T-helper 1 cell (primary cell): ENCODE measurements at regions not wholly inside any gene's neighbourhood (a gene's known extent, or its start where the extent isn't known, plus 50 kb on each side); places are given as distances from the start of the nearest gene placed in this dataset.
"Not testable (repeated sequence)": the region's sequence is repeated elsewhere in the genome, so short reads cannot be mapped to it uniquely, and the experiment has no call there.

ENCODE experiments used
- DNase-seq, 5 donors: peaks; one replicate each; pipeline ENCODE4 v3.0.0-alpha.2; 2012 to 2020

DNA sequence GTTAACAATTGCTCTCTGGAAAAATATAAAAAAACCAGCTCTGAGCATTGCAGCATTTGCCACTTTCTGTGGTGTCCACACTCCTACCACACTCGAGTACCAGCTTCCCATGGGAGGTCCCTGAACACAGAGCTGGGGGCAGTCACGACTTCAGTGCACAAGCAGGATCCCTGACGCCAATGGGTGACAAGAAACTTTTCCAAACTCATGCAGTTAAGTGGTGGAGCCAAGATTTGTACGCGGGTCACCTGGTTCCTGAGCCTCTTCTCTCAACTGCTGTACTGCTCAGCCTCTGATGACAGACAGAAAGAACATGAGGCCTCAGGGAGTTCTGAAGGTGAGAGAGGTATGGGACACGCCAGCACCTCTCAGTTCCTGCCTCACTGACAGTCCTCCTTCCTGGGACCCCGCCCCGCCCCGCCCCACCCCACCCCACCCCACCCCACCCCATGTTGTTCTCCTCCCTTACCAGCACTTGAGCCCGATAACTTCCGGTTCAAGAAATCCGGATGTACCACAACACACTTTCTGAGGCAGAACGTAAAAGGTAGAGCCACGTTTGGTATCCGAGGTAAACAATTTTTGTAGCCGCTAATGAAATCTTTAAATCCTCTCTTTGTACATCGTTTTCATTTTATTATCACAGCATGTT is 287.6 kb downstream of the MYCN start:
- no peak for DNase-seq

DNA sequence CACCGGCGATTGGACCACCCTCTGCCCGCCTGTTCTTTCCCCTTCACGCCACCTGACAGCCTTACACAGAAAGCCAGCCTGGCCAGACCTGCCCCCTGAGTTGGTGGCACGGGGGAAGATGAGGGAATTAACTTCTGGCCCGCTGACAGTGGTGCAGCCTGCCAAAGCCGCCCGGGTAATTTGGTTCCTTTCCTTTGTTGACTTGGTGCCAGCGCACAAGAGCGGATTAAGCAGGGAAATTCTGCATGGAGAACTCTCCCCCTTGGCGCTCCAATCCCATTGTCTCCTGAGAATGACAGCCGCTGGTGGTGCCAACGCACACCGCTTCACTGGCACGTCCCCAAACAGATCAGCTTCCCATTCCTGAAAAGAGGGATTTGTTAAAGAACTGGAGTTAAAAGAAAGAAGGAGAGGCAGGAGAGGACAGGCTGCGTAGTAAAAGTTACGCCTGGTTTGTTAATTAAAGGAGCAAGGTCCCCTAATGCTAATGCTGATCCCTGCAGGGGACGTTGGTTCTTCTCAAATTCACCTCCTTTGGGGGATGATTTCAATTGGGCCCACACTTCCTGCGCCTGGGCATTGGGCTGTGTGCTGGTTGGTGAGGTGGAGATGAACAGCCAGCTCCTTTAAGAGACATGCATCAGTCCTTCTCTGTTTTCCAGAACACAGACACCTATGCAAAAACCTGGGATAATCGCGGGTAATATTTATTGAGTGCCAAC is 286.8 kb downstream of the MYCN start:
- no peak for DNase-seq

DNA sequence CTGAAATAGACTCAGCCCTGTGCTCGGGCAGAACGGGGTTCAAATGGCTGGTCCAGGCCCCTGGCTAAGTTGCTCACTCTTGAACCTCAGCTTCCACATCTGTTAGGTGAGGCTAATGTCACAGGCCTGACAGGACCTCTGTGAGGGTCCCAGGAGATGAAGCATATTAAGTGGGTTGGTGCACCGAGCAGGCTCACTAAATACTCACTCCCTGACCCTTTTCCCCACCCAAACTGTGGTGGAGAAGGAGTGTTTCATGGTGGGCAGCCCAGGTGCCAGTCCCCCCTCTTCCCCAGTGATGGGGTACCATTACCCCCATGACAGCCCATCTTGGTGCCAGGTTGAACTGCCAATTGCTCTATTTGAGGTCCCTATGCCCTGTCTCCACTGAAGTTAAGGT is 286.0 kb downstream of the MYCN start:
- DNase-seq, result no peak

DNA sequence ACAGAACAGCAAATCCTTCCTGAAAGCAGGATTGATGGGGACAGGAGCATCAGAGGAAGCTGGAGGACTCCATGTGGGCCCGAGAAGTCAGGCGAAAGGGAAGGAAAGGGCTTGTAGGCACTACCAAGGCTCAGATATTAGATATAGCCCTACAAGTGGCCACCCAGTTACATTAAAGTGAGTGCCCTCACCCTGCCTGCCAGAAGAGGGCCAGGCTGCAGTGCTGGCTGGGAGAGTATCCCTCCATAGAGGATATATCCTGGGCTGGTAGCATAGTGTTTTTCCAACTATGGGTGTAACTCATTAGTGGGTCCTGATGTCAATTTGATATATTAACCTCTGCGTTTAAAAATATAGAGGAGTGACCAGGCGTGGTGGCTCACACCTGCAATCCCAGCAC is 285.2 kb downstream of the MYCN start:
- no peak for DNase-seq

DNA sequence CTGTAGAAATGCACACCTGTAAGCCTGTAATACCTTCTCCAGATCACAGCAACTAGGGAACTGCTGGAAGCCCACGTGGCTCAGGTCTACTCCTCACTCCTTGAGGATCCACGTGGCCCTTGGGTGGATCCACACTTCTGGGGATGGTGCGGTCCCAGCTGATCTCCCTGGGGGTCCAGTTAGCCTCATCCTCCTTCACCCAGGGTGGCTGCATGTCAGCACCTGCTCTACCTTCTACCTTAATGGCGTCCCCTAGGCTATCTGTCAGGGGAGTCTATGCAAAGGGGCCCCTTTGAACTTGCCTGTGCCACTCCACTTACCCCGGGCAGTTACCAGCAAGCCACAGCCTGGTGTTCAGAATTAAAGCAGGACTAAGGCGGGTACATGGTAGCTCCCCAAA is 284.7 kb downstream of the MYCN start:
- no peak for DNase-seq

DNA sequence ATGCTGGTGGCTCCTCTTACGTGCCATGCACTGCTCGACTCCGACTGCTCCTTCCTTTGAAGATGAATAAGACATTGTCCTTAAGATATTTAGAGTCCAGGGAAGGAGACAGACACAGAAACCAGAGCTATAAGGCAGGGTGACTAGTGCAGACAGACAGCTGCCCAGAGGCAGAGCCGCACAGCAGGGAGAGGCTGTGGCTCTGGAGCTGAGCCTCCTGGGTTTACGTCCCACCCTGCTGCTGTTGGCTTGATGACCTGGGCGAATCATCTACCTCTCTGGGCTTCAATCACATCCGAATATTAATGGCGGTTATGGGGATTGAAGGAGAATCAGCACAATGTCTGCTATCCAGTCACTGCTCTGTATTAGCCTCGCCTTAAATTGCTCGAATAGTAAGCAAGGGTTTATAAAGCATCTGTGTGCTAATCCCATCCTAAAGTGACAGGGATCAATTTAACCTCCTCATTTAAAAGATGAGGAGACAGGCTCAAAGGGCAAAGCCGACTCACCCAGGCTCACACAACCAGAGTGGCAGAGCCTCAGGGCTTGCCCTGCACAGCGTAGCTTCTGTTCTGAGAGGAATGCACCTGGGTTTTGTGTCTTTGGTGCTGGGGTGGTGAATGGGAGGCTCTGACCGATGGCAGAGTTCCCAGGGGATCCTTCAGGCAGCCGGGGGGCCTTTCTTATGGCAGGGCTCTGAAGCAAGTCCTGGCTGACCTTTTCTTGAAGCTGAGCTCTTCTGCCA is 284.1 kb downstream of the MYCN start:
- DNase-seq, result no peak

DNA sequence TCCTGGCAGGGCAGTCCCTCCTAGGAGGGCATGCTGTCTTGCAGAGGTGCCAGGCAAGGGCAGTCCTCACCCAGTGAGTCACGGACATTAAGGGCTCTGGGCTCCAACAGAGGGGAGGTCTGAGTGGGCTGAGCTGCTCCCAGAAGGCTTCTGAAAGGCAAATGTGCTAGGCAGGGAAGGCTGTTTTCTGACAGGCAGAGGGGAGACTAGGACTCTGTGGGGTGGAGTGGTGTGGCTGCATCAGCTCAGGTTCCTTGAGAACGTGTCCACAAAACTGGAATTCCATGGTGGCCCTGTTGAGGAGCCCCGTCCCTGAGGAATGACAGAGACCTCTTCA is 283.5 kb downstream of the MYCN start:
- DNase-seq, result no peak

DNA sequence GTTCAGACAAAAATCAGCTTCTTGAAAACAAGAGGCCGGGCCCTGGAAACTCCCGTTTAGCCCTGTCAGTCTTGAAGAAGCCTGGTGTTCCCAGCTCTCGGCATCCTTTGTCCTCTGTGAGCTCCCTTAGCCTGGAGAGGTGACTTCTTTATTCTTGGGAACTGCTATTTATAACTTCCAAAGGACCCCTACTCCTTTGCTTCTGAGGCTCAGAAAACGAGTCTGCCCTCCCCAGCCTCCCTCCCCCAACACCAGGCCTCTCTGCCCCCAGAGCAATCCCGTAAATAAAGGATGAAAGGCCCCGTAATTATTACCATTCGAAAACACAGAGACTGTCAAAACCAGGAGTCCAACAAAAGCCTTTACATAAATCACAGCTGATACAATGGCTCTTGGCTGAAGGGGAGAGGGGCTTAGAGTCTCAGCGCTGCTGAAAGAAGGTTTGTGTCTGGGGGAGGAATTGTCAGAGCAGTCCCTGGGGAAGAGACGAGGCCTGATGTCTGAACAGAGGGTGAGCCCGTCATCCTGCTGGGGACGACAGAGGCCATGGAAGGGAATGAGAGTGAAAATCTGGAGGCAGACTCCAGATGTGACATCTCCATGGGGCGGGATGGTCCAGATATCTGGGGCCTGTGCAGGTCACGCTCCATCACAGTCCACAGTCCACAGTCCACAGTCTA is 283.0 kb downstream of the MYCN start:
- no peak for DNase-seq

DNA sequence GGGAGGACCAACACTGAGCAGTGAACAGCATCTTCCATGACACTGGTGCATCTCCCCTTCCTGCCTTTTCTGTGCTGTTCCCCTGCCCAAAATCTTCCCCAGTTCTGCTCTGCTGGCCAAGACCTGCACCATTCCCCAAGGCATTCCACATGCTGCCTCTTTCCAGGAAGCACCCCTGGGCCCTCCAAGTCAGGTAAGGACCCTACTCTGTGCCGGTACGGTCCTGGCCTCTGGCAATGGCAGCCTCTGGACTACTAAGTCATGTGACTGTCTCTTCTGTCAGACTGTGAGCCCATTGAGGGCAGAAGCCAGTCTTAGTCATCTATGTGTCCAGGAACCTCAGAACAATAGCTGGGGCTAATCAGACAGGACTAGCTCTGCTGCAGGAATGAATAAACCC is 282.0 kb downstream of the MYCN start:
- no peak for DNase-seq

DNA sequence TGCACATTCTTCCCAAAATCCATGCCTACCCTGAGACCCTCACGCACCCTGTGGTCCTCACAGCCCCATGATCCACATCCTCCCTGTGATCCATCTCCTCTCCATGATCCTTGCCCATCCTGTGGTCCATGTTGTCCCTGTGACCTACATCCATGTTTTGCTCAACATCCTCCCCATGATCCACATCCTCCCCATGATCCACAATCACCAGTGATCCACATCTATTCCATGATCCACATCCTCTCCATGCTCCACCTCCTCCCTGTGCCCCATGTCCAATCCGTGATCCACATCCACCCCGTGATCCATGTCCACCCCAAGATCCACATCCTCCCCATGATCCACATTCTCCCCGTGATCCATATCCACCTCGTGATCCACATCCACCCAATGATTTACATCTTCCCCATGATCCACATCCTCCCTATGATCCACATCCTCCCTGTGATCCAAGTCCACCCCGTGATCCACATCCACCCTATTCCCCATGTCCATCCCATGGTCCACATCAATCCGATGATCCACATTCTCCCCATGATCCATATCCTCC is 281.2 kb downstream of the MYCN start:
- DNase-seq, result no peak

DNA sequence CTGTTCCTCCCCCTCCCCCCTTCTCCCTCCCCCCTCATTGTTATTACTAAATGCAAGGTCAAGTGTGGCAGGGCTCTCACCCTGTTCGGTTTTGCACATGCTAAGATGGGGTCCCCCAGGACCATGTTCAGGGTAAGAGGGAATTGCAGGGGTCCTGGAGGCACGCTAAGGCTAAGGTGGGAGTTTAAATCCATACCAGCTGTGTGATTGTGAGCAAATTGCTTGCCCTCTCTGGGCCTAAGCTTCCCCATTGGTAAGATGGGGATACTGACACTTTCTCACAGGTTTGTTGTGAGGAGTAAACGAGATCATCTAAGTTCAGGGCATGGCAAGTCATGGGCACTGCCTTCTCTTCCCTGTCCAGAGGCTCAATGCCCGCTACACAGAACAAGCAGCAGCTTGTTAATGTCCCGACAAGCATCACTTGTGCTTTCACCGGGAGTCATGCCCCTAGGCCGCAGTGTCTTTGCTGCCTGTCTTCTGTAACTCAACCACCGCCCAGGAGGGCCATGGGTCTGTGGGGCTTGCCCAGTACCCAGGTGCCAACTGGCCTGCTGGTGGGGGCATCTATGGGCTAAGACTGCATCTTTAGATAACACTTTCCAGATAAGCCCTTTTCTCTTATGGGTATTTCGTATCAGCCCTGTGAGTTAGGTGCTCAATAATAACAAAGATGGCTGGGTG is 279.1 kb downstream of the MYCN start:
- no peak for DNase-seq

DNA sequence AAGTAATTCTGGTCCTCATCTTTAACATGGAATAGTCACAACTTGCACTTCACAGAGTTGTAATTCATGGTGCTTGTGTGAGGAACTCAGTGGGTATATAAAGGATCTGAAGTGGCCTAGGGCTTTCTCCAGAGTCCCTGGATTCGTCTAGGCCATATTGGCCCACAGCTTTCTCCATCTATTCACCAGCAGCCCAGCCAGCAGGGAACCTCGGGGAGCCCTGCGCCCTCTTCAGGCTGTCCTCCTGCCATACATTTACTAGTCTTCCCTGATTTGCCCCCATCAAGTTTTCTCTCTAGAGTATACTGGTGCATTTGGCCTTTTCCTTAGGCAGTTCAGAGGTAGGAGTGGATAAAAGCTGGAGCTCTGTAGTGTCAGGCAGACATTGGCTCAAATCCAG is 278.3 kb downstream of the MYCN start:
- DNase-seq, result no peak

DNA sequence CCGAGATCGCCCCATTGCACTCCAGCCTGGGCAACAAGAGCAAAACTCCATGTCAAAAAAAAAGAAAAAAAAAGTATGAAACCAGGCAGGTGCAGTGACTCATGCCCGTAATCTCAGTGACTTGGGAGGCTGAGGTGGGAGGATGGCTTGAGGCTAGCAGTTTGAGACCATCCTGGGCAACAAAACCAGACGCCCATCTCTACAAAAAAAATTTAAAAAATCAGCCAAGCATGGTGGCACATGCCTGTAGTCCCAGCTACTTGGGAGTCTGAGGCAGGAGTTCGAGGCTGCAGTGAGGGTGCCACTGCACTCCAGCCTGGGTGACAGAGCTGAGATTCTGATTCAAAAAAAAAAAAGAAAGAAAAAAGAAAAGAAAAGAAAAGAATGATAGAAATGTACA is 277.8 kb downstream of the MYCN start:
- no peak for DNase-seq

DNA sequence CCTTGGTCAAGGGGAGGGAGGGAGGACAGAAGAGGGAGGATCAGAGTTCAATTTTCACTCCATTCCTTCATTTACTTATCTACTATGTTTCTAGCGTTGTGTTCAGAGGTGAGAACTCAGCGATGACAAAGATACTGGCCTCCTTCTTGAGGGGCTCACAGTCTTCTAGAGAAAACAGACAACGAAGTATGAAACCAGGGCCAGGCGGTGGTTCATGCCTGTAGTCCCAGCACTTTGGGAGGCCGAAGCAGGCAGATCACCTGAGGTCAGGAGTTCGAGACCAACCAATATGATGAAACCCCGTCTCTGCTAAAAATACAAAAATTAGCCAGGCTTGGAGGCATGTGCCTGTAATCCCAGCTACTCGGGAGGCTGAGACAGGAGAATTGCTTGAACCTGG is 277.4 kb downstream of the MYCN start:
- not testable (repeated sequence) for DNase-seq

DNA sequence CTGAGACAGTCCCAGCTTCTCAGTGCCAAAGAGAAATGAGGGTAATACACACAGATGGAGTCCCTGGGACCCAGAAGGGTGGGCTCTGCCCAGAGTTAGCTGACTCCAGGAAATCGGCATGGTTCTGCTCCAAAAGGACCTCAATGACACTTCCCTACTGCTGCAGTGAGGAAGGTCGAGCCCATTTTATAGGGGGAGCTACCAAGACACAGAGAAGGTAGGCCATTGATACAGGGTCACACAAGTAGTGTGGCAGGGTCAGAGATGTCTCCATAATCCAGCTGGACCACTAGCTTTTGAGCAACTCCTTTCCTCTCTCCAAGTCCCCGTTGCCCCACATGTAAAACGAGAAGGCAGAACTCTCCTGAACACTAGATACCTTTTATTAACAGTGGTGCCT is 276.9 kb downstream of the MYCN start:
- no peak for DNase-seq

DNA sequence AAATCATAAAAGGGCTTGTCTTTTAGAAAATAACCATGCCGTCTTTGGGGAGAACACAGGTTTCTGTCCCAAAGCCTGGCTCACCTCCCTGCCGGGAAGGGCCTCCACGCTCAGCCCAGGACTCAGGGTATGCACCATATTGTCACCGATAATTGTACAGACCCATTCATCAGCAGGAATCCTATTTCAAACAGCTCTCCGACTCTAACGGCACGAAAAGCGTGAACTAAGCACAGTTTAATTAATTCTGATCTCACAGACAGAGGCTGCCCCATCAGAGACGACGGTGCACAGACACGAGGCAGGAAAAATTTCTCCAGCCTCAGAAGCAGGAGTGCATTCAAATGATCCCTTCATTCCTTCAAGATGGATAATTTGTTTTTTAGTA is 276.2 kb downstream of the MYCN start:
- no peak for DNase-seq

DNA sequence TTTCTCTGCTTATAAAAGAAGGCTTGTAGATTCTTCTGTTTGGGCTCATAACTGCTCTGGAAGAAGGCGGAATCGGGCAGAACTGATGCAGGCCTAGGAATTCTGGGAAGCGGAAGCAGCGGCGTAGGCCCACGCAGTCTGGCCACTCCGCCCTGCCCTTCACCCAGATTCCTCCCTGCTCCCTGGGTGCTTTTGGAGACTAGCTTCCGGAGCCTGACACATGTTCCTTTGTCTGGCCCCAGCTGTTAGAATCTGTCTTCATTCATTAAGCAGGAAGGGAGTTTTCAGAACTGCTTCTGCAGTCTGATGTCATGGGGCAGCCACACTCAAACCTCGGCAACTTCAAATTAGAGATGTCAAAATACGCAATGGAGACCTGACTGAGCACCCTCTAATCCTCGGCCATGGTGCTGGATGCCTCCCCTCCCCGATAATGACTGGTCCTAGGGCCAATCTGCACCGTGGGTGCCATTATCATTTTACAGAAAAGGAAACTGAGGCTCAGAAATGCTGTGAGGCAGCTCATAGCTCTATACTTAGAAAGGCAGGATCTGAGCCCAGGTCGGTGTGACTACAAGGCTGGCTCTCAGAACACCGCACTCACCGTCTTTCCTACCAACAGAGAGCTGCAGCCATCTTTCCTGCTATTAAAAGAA is 275.7 kb downstream of the MYCN start:
- no peak for DNase-seq

DNA sequence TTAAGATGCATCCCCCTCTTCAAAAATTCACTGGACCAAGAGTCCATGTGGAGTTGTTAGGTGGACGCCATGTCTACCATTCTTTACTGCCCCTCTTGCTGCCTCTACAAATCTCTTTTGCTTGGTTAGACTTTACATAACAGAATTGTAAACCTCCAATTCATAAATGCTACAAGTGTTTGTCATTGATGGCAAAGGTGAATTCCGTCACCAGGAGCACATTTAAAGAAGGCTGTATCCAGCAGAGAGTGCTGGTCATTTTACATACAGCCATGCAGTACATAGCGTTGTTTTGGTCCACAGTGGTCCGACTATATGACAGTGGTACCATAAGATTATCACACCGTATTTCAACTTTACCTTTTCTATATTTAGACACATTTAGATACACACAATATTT is 274.5 kb downstream of the MYCN start:
- DNase-seq, result no peak

DNA sequence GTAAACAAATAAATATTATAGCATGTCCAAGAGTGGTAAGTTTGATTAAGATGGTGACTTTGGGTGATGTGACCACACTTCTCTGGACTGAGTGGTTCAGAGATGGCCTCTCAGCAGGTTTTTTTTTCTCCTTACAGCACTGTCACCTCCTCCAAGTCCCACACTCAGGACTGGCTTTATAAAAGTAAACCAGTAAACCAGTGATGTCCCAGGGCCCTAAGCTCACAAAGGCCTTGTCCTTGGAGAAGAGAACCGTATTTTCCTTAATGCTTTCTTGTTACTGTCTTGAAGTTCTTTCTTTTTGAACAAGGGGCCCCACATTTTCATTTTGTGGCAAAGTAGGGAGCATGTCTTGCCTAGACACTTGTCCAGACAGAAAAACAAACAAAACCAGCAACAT is 274.0 kb downstream of the MYCN start:
- no peak for DNase-seq

DNA sequence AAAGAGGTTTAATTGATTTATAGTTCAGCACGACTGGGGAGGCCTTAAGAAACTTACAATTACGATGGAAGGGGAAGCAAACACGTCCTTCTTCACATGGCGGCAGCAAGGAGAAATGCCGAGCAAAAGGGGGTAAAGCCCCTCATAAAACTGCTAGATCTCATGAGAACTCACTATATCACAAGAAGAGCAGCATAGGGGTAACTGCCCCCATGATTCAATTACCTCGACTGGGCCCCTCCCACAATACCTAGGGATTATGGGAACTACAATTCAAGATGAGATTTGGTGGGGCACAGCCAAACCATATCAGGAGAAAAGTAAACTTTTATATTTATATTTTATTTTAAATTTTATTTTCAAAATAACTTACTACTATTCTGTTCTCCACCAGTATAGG is 272.0 kb downstream of the MYCN start:
- no peak for DNase-seq

DNA sequence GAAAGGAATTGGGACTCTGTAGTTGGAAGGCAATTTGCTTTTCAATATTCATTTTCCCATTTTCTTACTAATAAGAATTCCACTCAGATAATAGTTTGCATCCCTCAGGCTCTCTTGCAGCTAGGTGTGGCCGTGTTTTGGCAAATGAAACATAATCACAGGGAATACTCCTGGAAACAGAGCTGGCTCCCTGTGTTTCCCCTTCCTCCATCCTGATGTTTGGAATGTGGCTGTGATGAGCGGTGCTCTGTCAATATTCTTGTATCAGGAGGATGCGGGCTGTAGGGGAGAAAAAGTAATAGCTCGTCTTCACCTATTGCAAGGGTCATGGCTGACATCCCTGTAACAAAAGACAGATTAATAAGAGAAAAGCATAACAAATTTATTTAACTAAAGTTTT is 271.0 kb downstream of the MYCN start:
- no peak for DNase-seq

DNA sequence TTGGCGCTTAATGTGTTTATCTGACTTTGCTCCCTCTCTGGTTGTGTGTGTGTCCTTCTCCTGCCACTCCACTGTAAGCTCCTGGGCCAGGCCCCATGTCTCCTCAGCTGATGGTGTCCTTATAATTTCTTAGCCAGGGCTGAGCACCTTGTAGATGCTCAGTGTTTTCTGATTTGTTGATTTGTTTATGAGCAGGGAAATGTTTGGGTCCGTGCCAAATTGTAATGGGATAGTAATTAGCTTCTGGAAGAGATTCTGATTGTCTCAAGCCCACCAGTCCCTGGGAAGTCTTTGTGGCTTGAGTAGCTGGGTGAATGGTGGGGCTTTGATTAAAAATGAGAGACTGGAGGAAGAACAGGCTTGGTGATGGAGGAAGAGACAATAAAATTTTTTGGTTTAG is 270.5 kb downstream of the MYCN start:
- DNase-seq, result no peak
